H1 (cell line): ENCODE measurements at regions not wholly inside any gene's neighbourhood (a gene's known extent, or its start where the extent isn't known, plus 50 kb on each side); places are given as distances from the start of the nearest gene placed in this dataset.

ENCODE experiments used
- YY1 ChIP-seq: IDR thresholded peaks from 2 replicates; pipeline ENCODE4 v1.6.1; 2011; ENCODE audit warnings: low read depth, mild to moderate bottlenecking, low read length
- TF ChIP-seq, protein P1 (sequence below): IDR thresholded peaks from 2 replicates; pipeline ENCODE4 v1.6.1; 2011; ENCODE audit warnings: low read length, improper control_type of control experiment

GRCh38 chr1:90206260-90206659 is 211.3 kb downstream of the ZNF326 start (continued):
- TF ChIP-seq, protein P1, sequence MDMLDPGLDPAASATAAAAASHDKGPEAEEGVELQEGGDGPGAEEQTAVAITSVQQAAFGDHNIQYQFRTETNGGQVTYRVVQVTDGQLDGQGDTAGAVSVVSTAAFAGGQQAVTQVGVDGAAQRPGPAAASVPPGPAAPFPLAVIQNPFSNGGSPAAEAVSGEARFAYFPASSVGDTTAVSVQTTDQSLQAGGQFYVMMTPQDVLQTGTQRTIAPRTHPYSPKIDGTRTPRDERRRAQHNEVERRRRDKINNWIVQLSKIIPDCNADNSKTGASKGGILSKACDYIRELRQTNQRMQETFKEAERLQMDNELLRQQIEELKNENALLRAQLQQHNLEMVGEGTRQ = no peak
- TF ChIP-seq YY1 = no peak
